ENCODE measurements at regions not wholly inside any gene's neighbourhood (a gene's known extent, or its start where the extent isn't known, plus 50 kb on each side); places are given as distances from the start of the nearest gene placed in this dataset.
"Not testable (repeated sequence)": the region's sequence is repeated elsewhere in the genome, so short reads cannot be mapped to it uniquely, and the experiment has no call there.

DNA sequence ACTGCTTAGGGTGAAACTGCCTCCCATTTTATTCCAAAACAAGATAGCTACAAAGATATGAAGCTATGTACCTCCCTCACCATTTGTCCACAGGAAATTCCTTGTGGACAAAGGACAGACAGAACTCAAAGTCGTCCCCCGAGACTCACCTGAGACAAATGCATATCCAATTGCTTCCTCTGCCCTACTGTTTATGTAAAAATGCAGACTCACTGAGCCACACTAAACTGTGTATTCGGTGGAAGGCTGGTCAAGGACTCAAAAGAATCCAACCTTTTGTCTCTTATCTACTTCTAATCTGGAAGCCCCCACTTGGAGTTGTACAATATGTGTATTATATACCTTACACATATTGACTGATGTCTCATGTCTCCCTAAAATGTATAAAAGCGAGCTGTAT lies 288.0 kb upstream of the ERCC4 start:
- H3K9ac ChIP-seq (ENCODE audit: insufficient read depth, low read length, poor library complexity, severe bottlenecking) = no peak overlapping the region
- DNase-seq = no peak
- WGBS (ENCODE audit: insufficient coverage) = 46% methylated on average over 3 of the region's 4 CpGs
- Mint-ChIP-seq H3K4me3 (no peak overlapping the region), H3K9me3 (peaks cover 2 to 15% (median 5%) of the 10 kb centered on the region in 7 donors), H3K36me3 (no peaks in the 10 kb centered on the region), H3K4me1 (no peaks in the 10 kb centered on the region), H3K27ac (no peak overlapping the region), H3K27me3 (ENCODE audit: low read depth in 3 of 3) (peaks cover 0 to 1% (median 0%) of the 10 kb centered on the region in 3 donors)
- no peak overlapping the region for H3K4me3 ChIP-seq (replicated peaks in 1 of 3; ENCODE audit: low read depth in 2 of 3, low read length in 3 of 3)
- no peaks in the 10 kb centered on the region for H3K27me3 ChIP-seq (ENCODE audit: control insufficient read depth in 2 of 2, insufficient read depth in 2 of 2, low read length in 2 of 2)
- no peak for TF ChIP-seq CTCF (IDR thresholded peaks at IDR 0.05)
- H2AFZ ChIP-seq (ENCODE audit: insufficient read depth, low read depth, low read length, poor library complexity, severe bottlenecking) = no peak overlapping the region
- no peak overlapping the region for H3K4me2 ChIP-seq (replicated peaks; ENCODE audit: extremely low read depth, low read length, poor library complexity, severe bottlenecking)
- H3K27ac ChIP-seq (ENCODE audit: low read depth in 1 of 2, low read length in 2 of 2) = no peak overlapping the region
- no peaks in the 10 kb centered on the region for H4K20me1 ChIP-seq (ENCODE audit: insufficient read depth, low read length)
- no peaks in the 10 kb centered on the region for H3K4me1 ChIP-seq (ENCODE audit: control insufficient read depth in 1 of 2, insufficient read depth in 2 of 2, low read length in 2 of 2)
- no peaks in the 10 kb centered on the region for H3K36me3 ChIP-seq (replicated peaks in 1 of 2; ENCODE audit: control insufficient read depth in 1 of 2, insufficient read depth in 2 of 2, low read length in 2 of 2)
- H3K79me2 ChIP-seq (ENCODE audit: insufficient read depth, low read length) = no peaks in the 10 kb centered on the region
- intact Hi-C loops (cut with micrococcal nuclease) = no loop called here
- H3K9me3 ChIP-seq (replicated peaks in 1 of 2; ENCODE audit: control insufficient read depth in 1 of 2, insufficient read depth in 1 of 2, low read length in 2 of 2) = peaks cover 0 to 3% of the 10 kb centered on the region in 2 donors

DNA sequence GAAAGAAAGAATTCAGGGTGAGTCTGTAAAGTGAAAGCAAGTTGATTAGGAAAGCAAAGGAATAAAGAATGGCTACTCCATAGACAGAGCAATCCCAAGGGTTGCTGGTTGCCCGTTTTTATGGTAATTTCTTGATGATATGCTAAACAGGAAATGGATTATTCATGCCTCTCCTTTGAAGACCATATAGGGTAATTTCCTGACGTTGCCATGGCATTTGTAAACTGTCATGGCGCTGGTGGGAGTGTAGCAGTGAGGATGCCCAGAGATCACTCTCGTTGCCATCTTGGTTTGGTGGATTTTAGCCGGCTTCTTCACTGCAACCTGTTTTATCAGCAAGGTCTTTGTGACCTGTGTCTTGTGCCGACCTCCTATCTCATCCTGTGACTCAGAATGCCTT lies 287.4 kb upstream of the ERCC4 start:
- intact Hi-C loops (cut with micrococcal nuclease) = not testable (repeated sequence)
- 100% methylated on average over 1 of the region's 6 CpGs for WGBS (ENCODE audit: insufficient coverage)

More for the DNA sequence above, 287.4 kb upstream of the ERCC4 start:
- H3K9ac ChIP-seq (ENCODE audit: insufficient read depth, low read length, poor library complexity, severe bottlenecking); H4K20me1 ChIP-seq (ENCODE audit: insufficient read depth, low read length); H3K4me3 ChIP-seq (replicated peaks in 1 of 3; ENCODE audit: low read depth in 2 of 3, low read length in 3 of 3); H3K36me3 ChIP-seq (replicated peaks in 1 of 2; ENCODE audit: control insufficient read depth in 1 of 2, insufficient read depth in 2 of 2, low read length in 2 of 2); H3K4me1 ChIP-seq (ENCODE audit: control insufficient read depth in 1 of 2, insufficient read depth in 2 of 2, low read length in 2 of 2); H3K4me3 Mint-ChIP-seq; H3K27me3 Mint-ChIP-seq (ENCODE audit: low read depth in 3 of 3); H2AFZ ChIP-seq (ENCODE audit: insufficient read depth, low read depth, low read length, poor library complexity, severe bottlenecking); H3K9me3 ChIP-seq (replicated peaks in 1 of 2; ENCODE audit: control insufficient read depth in 1 of 2, insufficient read depth in 1 of 2, low read length in 2 of 2); H3K36me3 Mint-ChIP-seq; H3K27ac ChIP-seq (ENCODE audit: low read depth in 1 of 2, low read length in 2 of 2); H3K27me3 ChIP-seq (ENCODE audit: control insufficient read depth in 2 of 2, insufficient read depth in 2 of 2, low read length in 2 of 2); H3K27ac Mint-ChIP-seq; H3K79me2 ChIP-seq (ENCODE audit: insufficient read depth, low read length); H3K4me2 ChIP-seq (replicated peaks; ENCODE audit: extremely low read depth, low read length, poor library complexity, severe bottlenecking); DNase-seq; H3K4me1 Mint-ChIP-seq: not testable (repeated sequence)
- peaks cover 3 to 16% (median 5%) of the 10 kb centered on the region in 7 donors for H3K9me3 Mint-ChIP-seq

All from CD14-positive monocyte (primary cell).